ENCODE measurements at regions not wholly inside any gene's neighbourhood (a gene's known extent, or its start where the extent isn't known, plus 50 kb on each side); places are given as distances from the start of the nearest gene placed in this dataset.

DNA sequence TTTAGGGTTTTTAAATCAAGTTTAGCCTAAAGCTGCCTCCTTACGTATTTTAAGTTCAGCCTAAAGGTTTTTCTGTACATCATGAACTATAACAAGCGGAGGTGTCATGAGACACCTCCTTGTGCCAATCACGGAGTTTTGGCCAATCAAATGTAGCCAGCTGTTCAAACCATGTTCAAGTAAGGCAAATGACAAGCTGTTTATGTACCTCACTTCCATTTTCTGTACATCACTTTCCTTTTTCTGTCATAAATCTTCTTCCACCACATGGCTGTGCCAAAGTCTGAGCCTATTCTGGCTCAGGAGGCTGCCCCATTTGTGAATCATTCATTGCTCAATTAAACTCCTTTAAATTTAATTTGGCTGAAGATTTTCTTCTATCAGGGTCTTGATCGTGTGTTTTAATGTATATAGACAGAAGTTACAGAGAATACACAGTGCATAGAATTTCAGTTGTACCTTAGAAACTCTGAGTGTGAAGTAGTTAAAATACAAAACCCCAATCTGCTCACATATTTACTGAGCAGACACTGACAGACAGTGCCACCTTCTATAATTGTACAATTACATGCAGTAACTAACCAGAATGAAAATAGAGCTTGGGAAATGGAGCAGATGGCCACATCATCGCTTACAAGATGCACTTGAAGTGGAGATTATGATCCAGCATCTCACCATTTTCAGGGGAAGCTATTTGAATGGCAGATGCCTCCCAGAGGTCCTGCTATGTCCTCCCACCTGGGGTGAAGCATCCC, 76.9 kb upstream of the LANCL2 start:
- TF ChIP-seq EGR1 (IDR thresholded peaks at IDR 0.05) (no peak), FOXM1 (IDR thresholded peaks at IDR 0.05; ENCODE audit: borderline replicate concordance, low read depth) (no peak), CEBPB (IDR thresholded peaks at IDR 0.05) (no peak), EP300 (IDR thresholded peaks at IDR 0.05; ENCODE audit: borderline replicate concordance) (no peak), CREB1 (IDR thresholded peaks at IDR 0.05; ENCODE audit: low read depth) (no peak), RAD21 (IDR thresholded peaks at IDR 0.05; ENCODE audit: low read depth) (no peak), TEAD4 (IDR thresholded peaks at IDR 0.05) (no peak)
- TF ChIP-seq, protein P1, sequence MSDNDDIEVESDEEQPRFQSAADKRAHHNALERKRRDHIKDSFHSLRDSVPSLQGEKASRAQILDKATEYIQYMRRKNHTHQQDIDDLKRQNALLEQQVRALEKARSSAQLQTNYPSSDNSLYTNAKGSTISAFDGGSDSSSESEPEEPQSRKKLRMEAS (IDR thresholded peaks at IDR 0.05) = no peak
- TF ChIP-seq, protein P2, sequence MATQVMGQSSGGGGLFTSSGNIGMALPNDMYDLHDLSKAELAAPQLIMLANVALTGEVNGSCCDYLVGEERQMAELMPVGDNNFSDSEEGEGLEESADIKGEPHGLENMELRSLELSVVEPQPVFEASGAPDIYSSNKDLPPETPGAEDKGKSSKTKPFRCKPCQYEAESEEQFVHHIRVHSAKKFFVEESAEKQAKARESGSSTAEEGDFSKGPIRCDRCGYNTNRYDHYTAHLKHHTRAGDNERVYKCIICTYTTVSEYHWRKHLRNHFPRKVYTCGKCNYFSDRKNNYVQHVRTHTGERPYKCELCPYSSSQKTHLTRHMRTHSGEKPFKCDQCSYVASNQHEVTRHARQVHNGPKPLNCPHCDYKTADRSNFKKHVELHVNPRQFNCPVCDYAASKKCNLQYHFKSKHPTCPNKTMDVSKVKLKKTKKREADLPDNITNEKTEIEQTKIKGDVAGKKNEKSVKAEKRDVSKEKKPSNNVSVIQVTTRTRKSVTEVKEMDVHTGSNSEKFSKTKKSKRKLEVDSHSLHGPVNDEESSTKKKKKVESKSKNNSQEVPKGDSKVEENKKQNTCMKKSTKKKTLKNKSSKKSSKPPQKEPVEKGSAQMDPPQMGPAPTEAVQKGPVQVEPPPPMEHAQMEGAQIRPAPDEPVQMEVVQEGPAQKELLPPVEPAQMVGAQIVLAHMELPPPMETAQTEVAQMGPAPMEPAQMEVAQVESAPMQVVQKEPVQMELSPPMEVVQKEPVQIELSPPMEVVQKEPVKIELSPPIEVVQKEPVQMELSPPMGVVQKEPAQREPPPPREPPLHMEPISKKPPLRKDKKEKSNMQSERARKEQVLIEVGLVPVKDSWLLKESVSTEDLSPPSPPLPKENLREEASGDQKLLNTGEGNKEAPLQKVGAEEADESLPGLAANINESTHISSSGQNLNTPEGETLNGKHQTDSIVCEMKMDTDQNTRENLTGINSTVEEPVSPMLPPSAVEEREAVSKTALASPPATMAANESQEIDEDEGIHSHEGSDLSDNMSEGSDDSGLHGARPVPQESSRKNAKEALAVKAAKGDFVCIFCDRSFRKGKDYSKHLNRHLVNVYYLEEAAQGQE (IDR thresholded peaks at IDR 0.05; ENCODE audit: low read depth) = no peak

DNA sequence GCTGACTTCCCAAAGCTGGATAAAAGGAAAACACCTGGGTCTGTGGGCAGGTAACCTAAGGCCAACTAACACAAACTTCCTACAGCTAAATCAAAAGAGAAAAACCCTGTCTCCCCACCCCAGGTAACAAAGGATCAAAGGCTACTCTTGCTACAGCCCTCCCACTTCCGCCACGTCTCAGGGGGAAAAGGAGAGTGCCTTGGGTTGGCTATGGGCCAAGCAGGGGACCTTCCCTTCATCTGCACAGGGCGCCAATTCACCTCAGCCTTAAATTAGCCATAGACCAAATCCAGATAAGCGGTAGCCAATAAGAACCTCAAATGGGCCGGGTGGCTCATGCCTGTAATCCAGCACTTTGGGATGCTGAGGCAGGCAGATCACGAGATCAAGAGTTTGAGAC, 69.1 kb upstream of the LANCL2 start:
- TF ChIP-seq, protein P2 (IDR thresholded peaks at IDR 0.05; ENCODE audit: low read depth) = no peak
- TF ChIP-seq FOXM1 (IDR thresholded peaks at IDR 0.05; ENCODE audit: borderline replicate concordance, low read depth) = no peak
- no peak for TF ChIP-seq NFIC (IDR thresholded peaks at IDR 0.05)
- no peak for TF ChIP-seq TCF12 (IDR thresholded peaks at IDR 0.05; ENCODE audit: low read depth)
- TF ChIP-seq TAF1 (IDR thresholded peaks at IDR 0.05; ENCODE audit: low read depth) = no peak
- TF ChIP-seq CREB1 (IDR thresholded peaks at IDR 0.05; ENCODE audit: low read depth) = no peak
- TF ChIP-seq YY1 (IDR thresholded peaks at IDR 0.05; ENCODE audit: low read depth) = no peak
- TF ChIP-seq CEBPB (IDR thresholded peaks at IDR 0.05) = no peak
- TF ChIP-seq EP300 (IDR thresholded peaks at IDR 0.05; ENCODE audit: borderline replicate concordance) = no peak
- TF ChIP-seq EGR1 (IDR thresholded peaks at IDR 0.05) = no peak
- TF ChIP-seq, protein P3, sequence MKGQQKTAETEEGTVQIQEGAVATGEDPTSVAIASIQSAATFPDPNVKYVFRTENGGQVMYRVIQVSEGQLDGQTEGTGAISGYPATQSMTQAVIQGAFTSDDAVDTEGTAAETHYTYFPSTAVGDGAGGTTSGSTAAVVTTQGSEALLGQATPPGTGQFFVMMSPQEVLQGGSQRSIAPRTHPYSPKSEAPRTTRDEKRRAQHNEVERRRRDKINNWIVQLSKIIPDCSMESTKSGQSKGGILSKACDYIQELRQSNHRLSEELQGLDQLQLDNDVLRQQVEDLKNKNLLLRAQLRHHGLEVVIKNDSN (IDR thresholded peaks at IDR 0.05) = no peak
- TF ChIP-seq, protein P1 (IDR thresholded peaks at IDR 0.05) = no peak

DNA sequence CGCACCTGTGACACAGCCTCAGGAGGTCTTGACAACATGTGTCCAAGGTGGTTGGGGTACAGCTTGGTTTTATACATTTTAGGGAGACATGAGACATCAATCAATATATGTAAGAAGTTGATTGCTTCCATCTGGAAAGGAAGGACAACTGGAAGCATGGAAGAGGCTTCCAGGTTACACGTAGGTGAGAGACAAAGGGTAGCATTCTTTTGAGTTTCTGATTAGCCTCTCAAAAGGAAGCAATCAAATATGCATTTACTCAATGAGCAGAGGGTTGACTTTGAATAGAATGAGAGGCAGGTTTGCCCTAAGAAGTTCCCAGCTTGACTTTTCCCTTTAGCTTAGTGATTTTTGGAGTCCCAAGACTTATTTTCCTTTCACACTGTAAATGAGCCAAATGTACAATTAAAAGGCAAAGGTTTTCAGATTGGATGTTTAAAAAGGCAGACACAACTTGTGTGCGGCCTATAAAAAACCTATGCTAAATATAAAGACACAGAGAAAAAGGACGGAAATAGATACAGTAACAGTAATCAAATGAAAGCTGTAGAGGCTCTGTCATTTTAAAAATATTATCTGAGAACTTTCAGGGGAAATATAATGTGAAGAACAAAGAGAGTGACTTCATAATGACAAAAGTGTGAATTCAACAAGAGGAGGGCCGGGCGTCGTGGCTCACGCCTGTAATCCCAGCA, 65.7 kb upstream of the LANCL2 start:
- TF ChIP-seq RAD21 (IDR thresholded peaks at IDR 0.05; ENCODE audit: low read depth) (no peak), CEBPB (IDR thresholded peaks at IDR 0.05) (no peak), TAF1 (IDR thresholded peaks at IDR 0.05; ENCODE audit: low read depth) (no peak)

DNA sequence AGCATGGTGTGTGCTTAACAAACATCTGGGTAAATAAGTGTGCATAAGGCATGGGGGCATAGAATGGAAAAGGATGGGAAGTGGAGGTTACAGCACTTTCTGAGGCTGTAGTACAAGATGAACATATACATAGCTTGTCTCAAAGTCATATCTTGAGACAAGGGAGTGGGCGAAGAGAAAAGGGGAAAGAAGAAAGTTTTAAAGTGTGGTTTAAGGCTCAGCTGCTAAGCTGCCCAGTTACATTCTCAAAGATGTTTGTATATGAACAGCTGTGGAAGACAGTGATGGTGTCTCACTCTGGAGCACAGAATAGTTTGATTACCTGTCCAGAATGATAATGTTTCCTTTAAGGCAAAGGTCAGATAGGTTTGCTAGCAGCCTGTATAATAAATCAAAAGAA, 61.9 kb upstream of the LANCL2 start:
- no peak for TF ChIP-seq NFIC (IDR thresholded peaks at IDR 0.05)
- no peak for TF ChIP-seq CEBPB (IDR thresholded peaks at IDR 0.05)
- no peak for TF ChIP-seq YY1 (IDR thresholded peaks at IDR 0.05; ENCODE audit: low read depth)
- no peak for TF ChIP-seq CREB1 (IDR thresholded peaks at IDR 0.05; ENCODE audit: low read depth)
- no peak for TF ChIP-seq EGR1 (IDR thresholded peaks at IDR 0.05)
- no peak for TF ChIP-seq EP300 (IDR thresholded peaks at IDR 0.05; ENCODE audit: borderline replicate concordance)
- TF ChIP-seq ZBTB7A (IDR thresholded peaks at IDR 0.05; ENCODE audit: low read depth) = no peak
- TF ChIP-seq TCF12 (IDR thresholded peaks at IDR 0.05; ENCODE audit: low read depth) = no peak
- no peak for TF ChIP-seq TEAD4 (IDR thresholded peaks at IDR 0.05)
- TF ChIP-seq, protein P3 (IDR thresholded peaks at IDR 0.05) = no peak
- TF ChIP-seq TAF1 (IDR thresholded peaks at IDR 0.05; ENCODE audit: low read depth) = no peak
- TF ChIP-seq RAD21 (IDR thresholded peaks at IDR 0.05; ENCODE audit: low read depth) = no peak
- TF ChIP-seq, protein P2 (IDR thresholded peaks at IDR 0.05; ENCODE audit: low read depth) = no peak
- TF ChIP-seq FOXM1 (IDR thresholded peaks at IDR 0.05; ENCODE audit: borderline replicate concordance, low read depth) = no peak

All from Ishikawa (cell line).